ENCODE measurements at regions not wholly inside any gene's neighbourhood (a gene's known extent, or its start where the extent isn't known, plus 50 kb on each side); places are given as distances from the start of the nearest gene placed in this dataset.

DNA sequence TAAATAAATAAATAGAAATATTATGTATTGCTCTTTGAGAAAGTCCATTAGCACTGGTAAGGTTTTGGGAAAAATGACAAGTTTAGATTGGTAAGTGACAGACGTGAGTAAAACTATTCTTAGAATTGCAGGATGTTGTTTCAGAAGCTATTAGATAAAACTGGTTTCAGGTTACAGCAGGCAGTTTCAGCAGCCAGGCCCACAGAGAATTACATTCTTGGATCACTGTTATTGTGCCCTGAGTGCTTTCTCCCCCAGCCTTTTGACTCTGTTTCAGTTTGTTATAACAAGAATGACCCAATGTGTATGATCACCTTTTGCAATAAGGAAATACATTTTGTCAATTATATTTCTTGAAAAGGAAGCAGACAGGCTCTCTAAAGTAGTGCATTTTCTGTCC lies 86.5 kb downstream of the DKK1 start:
- TF ChIP-seq POLR2A (IDR thresholded peaks at IDR 0.05) (no peak), CTCF (IDR thresholded peaks at IDR 0.05) (no peak)

All from transverse colon (tissue), 3 donors.